Mesenchymal stem cell (in vitro differentiated cells and primary cell): ENCODE measurements at regions not wholly inside any gene's neighbourhood (a gene's known extent, or its start where the extent isn't known, plus 50 kb on each side); places are given as distances from the start of the nearest gene placed in this dataset.

Experiments
- DNase-seq: peaks from one replicate; pipeline ENCODE4 v3.0.0-alpha.2; 2013
- H2AFZ ChIP-seq: one replicate; pipeline ENCODE4 v1.6.1; 2013; ENCODE audit warnings: low read depth, mild to moderate bottlenecking, control low read depth, inconsistent platforms, low read length, moderate library complexity
- H2AK5ac ChIP-seq: 2 replicates; pipeline ENCODE4 v1.6.1; 2013; ENCODE audit warnings: low read length, moderate library complexity, mild to moderate bottlenecking, inconsistent platforms; ENCODE audit not compliant: severe bottlenecking
- H2BK120ac ChIP-seq: one replicate; pipeline ENCODE4 v1.6.1; 2013; ENCODE audit warnings: low read depth, mild to moderate bottlenecking, inconsistent platforms, low read length, moderate library complexity
- H2BK12ac ChIP-seq, 2 experiments: one replicate each; pipeline ENCODE4 v1.6.1; 2013; ENCODE audit warnings: inconsistent platforms in 2 of 2, low read length in 2 of 2, mild to moderate bottlenecking in 2 of 2, moderate library complexity in 2 of 2, control low read depth in 1 of 2
- H2BK15ac ChIP-seq: one replicate; pipeline ENCODE4 v1.6.1; 2013; ENCODE audit warnings: mild to moderate bottlenecking, low read depth, inconsistent platforms; ENCODE audit not compliant: poor library complexity, severe bottlenecking
- H2BK5ac ChIP-seq: 2 replicates; pipeline ENCODE4 v1.6.1; 2013; ENCODE audit warnings: low read depth, mild to moderate bottlenecking, low read length, control low read depth, inconsistent platforms; ENCODE audit not compliant: poor library complexity, severe bottlenecking
- H3K14ac ChIP-seq, 2 experiments: one replicate each; pipeline ENCODE4 v1.6.1; 2013; ENCODE audit warnings: inconsistent platforms in 2 of 2, low read length in 2 of 2, control low read depth in 1 of 2, mild to moderate bottlenecking in 1 of 2, moderate library complexity in 1 of 2
- H3K18ac ChIP-seq, 2 experiments: one replicate each; pipeline ENCODE4 v1.6.1; 2013; ENCODE audit warnings: inconsistent platforms in 2 of 2, low read length in 2 of 2, control low read depth in 1 of 2, low read depth in 1 of 2, mild to moderate bottlenecking in 1 of 2
- H3K23ac ChIP-seq, 2 experiments: one replicate each; pipeline ENCODE4 v1.6.1; 2013; ENCODE audit warnings: inconsistent platforms in 2 of 2, low read length in 2 of 2, mild to moderate bottlenecking in 2 of 2, moderate library complexity in 2 of 2, control low read depth in 1 of 2
- H3K27ac ChIP-seq: 2 replicates; pipeline ENCODE4 v1.5.1; 2013; ENCODE audit warnings: mild to moderate bottlenecking, moderate library complexity, low read length, control low read depth, inconsistent platforms; ENCODE audit not compliant: poor library complexity, severe bottlenecking
- H3K27me3 ChIP-seq, 2 experiments: 2 replicates each; pipeline versions ENCODE4 v1.6.1 to v1.7.0; 2013; ENCODE audit warnings: low read length in 2 of 2, mild to moderate bottlenecking in 2 of 2, moderate library complexity in 2 of 2, control low read depth in 1 of 2, inconsistent platforms in 1 of 2; ENCODE audit not compliant: control insufficient read depth in 1 of 2, insufficient read depth in 1 of 2
- H3K36me3 ChIP-seq, 2 experiments: 2 replicates each; pipeline versions ENCODE4 v1.6.1 to v1.7.0; 2013; ENCODE audit warnings: low read length in 2 of 2, control low read depth in 1 of 2, inconsistent platforms in 1 of 2, low read depth in 1 of 2, mild to moderate bottlenecking in 1 of 2; ENCODE audit not compliant: insufficient read depth in 2 of 2, control insufficient read depth in 1 of 2
- H3K4ac ChIP-seq, 2 experiments: one replicate each; pipeline ENCODE4 v1.6.1; 2013; ENCODE audit warnings: inconsistent platforms in 2 of 2, low read length in 2 of 2, mild to moderate bottlenecking in 2 of 2, moderate library complexity in 2 of 2, control low read depth in 1 of 2, low read depth in 1 of 2
- H3K4me1 ChIP-seq: 2 replicates; pipeline ENCODE4 v1.6.1; 2013; ENCODE audit warnings: low read depth, low read length, control low read depth; ENCODE audit not compliant: control insufficient read depth, insufficient read depth
- H3K4me2 ChIP-seq: 2 replicates; pipeline ENCODE4 v1.6.1; 2013; ENCODE audit warnings: low read length, mild to moderate bottlenecking, inconsistent platforms; ENCODE audit not compliant: poor library complexity, severe bottlenecking
- H3K4me3 ChIP-seq, 2 experiments: 2 replicates each; pipeline versions ENCODE4 v1.5.1 to v1.7.0; 2013; ENCODE audit warnings: low read length in 2 of 2, mild to moderate bottlenecking in 2 of 2, control low read depth in 1 of 2, low read depth in 1 of 2; ENCODE audit not compliant: insufficient read depth in 1 of 2
- H3K79me1 ChIP-seq: replicated peaks from 2 replicates; pipeline ENCODE4 v1.6.1; 2013; ENCODE audit warnings: mild to moderate bottlenecking, control low read depth, low read length, inconsistent platforms; ENCODE audit not compliant: poor library complexity, severe bottlenecking
- H3K9ac ChIP-seq: 2 replicates; pipeline ENCODE4 v1.7.0; 2013; ENCODE audit warnings: mild to moderate bottlenecking, low read length, moderate library complexity
- H3K9me3 ChIP-seq: 2 replicates; pipeline ENCODE4 v1.7.0; 2013; ENCODE audit warnings: mild to moderate bottlenecking, low read length; ENCODE audit not compliant: control insufficient read depth
- H4K8ac ChIP-seq: one replicate; pipeline ENCODE4 v1.6.1; 2013; ENCODE audit warnings: inconsistent platforms, mild to moderate bottlenecking, low read length, moderate library complexity
- H4K91ac ChIP-seq: one replicate; pipeline ENCODE4 v1.6.1; 2013; ENCODE audit warnings: mild to moderate bottlenecking, low read length, inconsistent platforms
- WGBS: methylation state at CpG from one replicate; pipeline ENCODE4 v1.1.7; 2013; ENCODE audit warnings: mixed read lengths; 5-methylcytosine and 5-hydroxymethylcytosine counted together

- Histone ChIP-seq H2AFZ (no peak overlapping the region), H4K8ac (no peak overlapping the region), H3K14ac (no peak overlapping the region), H3K4me3 (no peak overlapping the region), H3K4me1 (no peaks in the 10 kb centered on the region), H3K79me1 (no peaks in the 10 kb centered on the region), H3K18ac (no peak overlapping the region), H3K27me3 (no peaks in the 10 kb centered on the region), H2BK120ac (no peak overlapping the region), H2BK5ac (no peak overlapping the region), H2AK5ac (no peak overlapping the region), H3K36me3 (no peaks in the 10 kb centered on the region), H3K9ac (no peak overlapping the region), H3K27ac (no peak overlapping the region), H3K23ac (no peak overlapping the region), H3K9me3 (no peaks in the 10 kb centered on the region), H2BK12ac (no peak overlapping the region), H4K91ac (no peak overlapping the region), H3K4ac (no peak overlapping the region), H3K4me2 (no peak overlapping the region), H2BK15ac (no peak overlapping the region)
- DNase-seq, result no peak
- WGBS, result 37% methylated on average over 1 of the region's 1 CpG
Observed at GRCh38 chr2:153551698-153552097, 73.1 kb upstream of the RPRM start.

DNA sequence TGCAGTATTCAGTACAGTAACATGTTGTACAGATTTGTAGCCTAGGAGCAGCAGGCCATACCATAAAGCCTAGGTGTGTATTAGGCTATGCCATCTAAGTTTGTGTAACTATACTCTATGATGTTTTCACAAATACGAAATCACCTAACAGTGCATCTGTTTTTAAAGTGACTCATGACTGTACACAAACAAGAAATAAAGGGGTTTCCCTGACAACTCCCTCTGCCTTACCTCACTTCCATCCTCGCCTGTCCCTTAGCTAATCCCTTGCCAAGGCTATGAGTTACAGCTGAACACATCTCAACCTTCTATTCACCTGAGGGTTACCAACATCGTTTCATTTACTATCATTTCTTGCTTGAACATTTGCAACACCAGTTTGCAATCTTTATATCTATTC, 78.6 kb upstream of the RPRM start:
- Histone ChIP-seq H2BK15ac (no peak overlapping the region), H2AFZ (no peak overlapping the region), H3K18ac (no peak overlapping the region), H2AK5ac (no peak overlapping the region), H3K14ac (no peak overlapping the region), H4K8ac (no peak overlapping the region), H3K4me1 (no peaks in the 10 kb centered on the region), H3K79me1 (no peaks in the 10 kb centered on the region), H4K91ac (no peak overlapping the region), H3K9ac (no peak overlapping the region), H3K4me3 (no peak overlapping the region), H3K23ac (no peak overlapping the region), H3K36me3 (no peaks in the 10 kb centered on the region), H2BK5ac (no peak overlapping the region), H3K27me3 (no peaks in the 10 kb centered on the region), H3K4me2 (no peak overlapping the region), H3K9me3 (no peaks in the 10 kb centered on the region), H2BK120ac (no peak overlapping the region), H3K27ac (no peak overlapping the region), H3K4ac (no peak overlapping the region), H2BK12ac (no peak overlapping the region)
- 62% methylated on average over 3 of the region's 3 CpGs for WGBS
- no peak for DNase-seq

- Histone ChIP-seq H2BK120ac (no peak overlapping the region), H2BK15ac (no peak overlapping the region), H4K91ac (no peak overlapping the region), H2BK5ac (no peak overlapping the region), H3K14ac (no peak overlapping the region), H2AFZ (no peak overlapping the region), H3K79me1 (no peaks in the 10 kb centered on the region), H3K4me2 (no peak overlapping the region), H3K27ac (no peak overlapping the region), H3K9me3 (no peaks in the 10 kb centered on the region), H3K4me1 (no peaks in the 10 kb centered on the region), H4K8ac (no peak overlapping the region), H3K4ac (no peak overlapping the region), H3K18ac (no peak overlapping the region), H2AK5ac (no peak overlapping the region), H3K23ac (no peak overlapping the region), H3K9ac (no peak overlapping the region), H3K36me3 (no peaks in the 10 kb centered on the region), H3K4me3 (no peak overlapping the region), H3K27me3 (no peaks in the 10 kb centered on the region), H2BK12ac (no peak overlapping the region)
- 54% methylated on average over 2 of the region's 2 CpGs for WGBS
- DNase-seq, result no peak
Observed at GRCh38 chr2:153557714-153558113, 79.2 kb upstream of the RPRM start.

DNA sequence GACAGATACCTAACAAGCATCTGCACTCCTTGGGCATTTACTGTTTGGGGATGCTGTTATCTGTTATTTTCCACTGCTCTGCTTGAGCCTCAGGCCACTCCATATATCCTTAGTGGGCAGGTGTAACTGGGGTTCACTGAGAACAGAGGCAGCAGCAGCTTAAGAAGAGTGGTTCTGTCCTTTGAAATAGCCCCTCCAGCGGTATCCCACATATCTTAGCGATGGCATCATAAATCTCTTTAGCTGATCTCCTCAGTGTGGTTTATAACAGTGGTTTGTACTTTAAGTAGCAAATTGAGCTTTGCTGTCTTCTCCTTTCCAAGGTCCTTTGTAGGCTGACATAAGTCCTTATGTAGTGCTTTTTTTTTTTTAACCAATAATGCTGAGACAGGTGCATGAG, 79.7 kb upstream of the RPRM start:
- Histone ChIP-seq H3K18ac (no peak overlapping the region), H3K79me1 (no peaks in the 10 kb centered on the region), H3K4me1 (no peaks in the 10 kb centered on the region), H3K27ac (no peak overlapping the region), H3K4me3 (no peak overlapping the region), H2AFZ (no peak overlapping the region), H2BK5ac (no peak overlapping the region), H4K91ac (no peak overlapping the region), H2BK15ac (no peak overlapping the region), H3K9me3 (no peaks in the 10 kb centered on the region), H3K4me2 (no peak overlapping the region), H3K36me3 (no peaks in the 10 kb centered on the region), H3K23ac (no peak overlapping the region), H3K9ac (no peak overlapping the region), H2AK5ac (no peak overlapping the region), H4K8ac (no peak overlapping the region), H3K27me3 (no peaks in the 10 kb centered on the region), H2BK12ac (no peak overlapping the region), H2BK120ac (no peak overlapping the region), H3K14ac (no peak overlapping the region), H3K4ac (no peak overlapping the region)
- 81% methylated on average over 2 of the region's 2 CpGs for WGBS
- DNase-seq, result no peak
